ENCODE measurements at regions not wholly inside any gene's neighbourhood (a gene's known extent, or its start where the extent isn't known, plus 50 kb on each side); places are given as distances from the start of the nearest gene placed in this dataset.

DNA sequence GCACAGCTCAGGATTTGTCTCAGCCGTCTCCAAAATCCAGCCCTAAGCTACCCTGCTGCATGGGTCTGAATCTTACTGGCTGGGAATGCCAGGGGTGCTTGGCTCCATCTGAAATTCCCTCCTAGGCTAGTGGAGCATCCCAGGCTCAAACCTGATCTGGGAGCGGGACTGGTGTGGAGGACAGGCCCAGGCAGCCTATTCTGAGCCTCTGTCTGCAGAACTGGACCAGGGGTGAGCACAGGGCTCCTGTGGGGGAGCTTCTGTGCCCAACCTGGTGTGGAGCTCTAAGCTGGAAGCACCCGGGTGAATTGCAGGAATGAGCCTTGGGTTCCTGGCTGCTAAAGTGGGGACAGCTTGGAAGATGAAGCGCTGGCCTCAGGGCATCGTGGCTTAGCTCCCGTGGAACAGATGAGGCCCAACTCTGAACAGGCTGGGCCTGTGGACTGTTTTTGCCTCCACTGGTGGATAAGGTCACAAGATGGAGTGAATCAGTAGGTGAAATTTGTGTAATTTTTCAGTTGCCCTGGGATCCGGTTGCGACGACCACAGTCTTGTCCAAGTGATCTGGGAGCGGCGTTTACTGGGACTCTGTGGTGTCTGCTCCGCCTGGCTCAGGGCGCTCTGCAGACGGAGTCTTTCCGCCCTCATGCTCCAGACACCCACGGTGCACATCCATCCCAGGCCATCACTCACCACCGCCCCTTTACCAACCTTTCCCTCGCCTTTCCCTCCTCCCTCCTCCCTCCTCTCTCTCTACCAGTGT is 79.5 kb downstream of the TEX29 start:
- no peak overlapping the region for H3K4me3 Mint-ChIP-seq
- Histone ChIP-seq H3K4me1 (ENCODE audit: insufficient read depth, low read length) (no peaks in the 10 kb centered on the region), H3K36me3 (ENCODE audit: insufficient read depth, low read length) (no peaks in the 10 kb centered on the region), H3K27me3 (ENCODE audit: insufficient read depth, low read length, poor library complexity, severe bottlenecking) (no peaks in the 10 kb centered on the region), H3K27ac (ENCODE audit: low read depth, low read length) (no peak overlapping the region), H3K9me3 (ENCODE audit: low read length) (no peaks in the 10 kb centered on the region), H3K4me3 (ENCODE audit: low read length) (no peak overlapping the region)
- DNase-seq: no peak
- no peaks in the 10 kb centered on the region for H3K36me3 Mint-ChIP-seq
- H3K27ac Mint-ChIP-seq: no peak overlapping the region
- ChIA-PET POLR2A (no interaction called here), CTCF (no interaction called here)
- peaks cover 2 to 3% of the 10 kb centered on the region in 2 donors for H3K27me3 Mint-ChIP-seq
- no peaks in the 10 kb centered on the region for H3K9me3 Mint-ChIP-seq
- H3K4me1 Mint-ChIP-seq: no peaks in the 10 kb centered on the region

DNA sequence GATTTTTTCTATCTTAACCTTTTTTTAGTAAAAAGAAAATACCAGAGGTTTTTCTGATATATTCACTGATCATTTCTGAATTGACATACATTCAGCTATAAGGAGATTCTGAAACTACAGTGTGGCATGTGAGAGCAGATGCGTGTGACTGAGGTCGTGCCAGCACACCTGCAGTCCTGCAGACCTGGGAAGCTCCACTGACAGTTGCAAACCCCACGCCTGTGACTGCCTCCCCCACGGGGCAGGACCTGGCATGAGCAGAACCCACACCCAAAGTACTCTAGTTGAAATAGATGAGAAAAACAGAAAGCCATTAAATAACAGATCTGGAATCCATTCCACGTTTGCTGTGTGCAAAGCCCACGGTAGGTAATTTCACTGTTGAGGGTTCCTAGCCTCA is 80.7 kb downstream of the TEX29 start:
- ChIA-PET CTCF (interaction anchor here (1.5 kb wide), 1 partner anchor 10 kb away, joined by 3 read pairs; no protein-coding TSS in a partner anchor), POLR2A (no interaction called here)
- Mint-ChIP-seq H3K4me1 (no peaks in the 10 kb centered on the region), H3K9me3 (no peaks in the 10 kb centered on the region), H3K27ac (no peak overlapping the region), H3K36me3 (no peaks in the 10 kb centered on the region), H3K4me3 (no peak overlapping the region), H3K27me3 (peaks cover 2 to 3% of the 10 kb centered on the region in 2 donors)
- no peaks in the 10 kb centered on the region for H3K9me3 ChIP-seq (ENCODE audit: low read length)
- H3K27me3 ChIP-seq (ENCODE audit: insufficient read depth, low read length, poor library complexity, severe bottlenecking): no peaks in the 10 kb centered on the region
- DNase-seq: no peak
- no peak overlapping the region for H3K4me3 ChIP-seq (ENCODE audit: low read length)
- no peaks in the 10 kb centered on the region for H3K4me1 ChIP-seq (ENCODE audit: insufficient read depth, low read length)
- H3K36me3 ChIP-seq (ENCODE audit: insufficient read depth, low read length): no peaks in the 10 kb centered on the region
- H3K27ac ChIP-seq (ENCODE audit: low read depth, low read length): no peak overlapping the region

DNA sequence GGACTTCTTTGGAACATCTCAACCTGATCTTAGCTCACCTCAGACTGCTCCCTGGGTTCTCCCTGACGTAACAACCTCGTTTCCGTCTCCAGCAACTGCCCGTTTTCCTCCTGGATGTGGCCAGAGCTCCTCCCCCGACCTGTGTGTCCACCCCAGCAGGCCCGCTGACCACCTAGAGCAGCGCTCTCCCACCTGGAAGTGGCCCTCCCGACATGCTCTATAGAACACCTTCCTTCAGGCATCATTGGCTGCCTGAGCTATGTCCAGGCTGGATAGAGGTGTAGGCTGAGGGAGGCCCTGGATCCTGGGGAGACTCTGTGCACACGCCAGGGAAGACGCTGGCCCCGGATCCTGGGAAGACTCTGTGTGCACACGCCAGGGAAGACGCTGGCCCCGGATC is 81.3 kb downstream of the TEX29 start:
- H3K27ac ChIP-seq (ENCODE audit: low read depth, low read length): no peak overlapping the region
- no peaks in the 10 kb centered on the region for H3K36me3 ChIP-seq (ENCODE audit: insufficient read depth, low read length)
- Mint-ChIP-seq H3K9me3 (no peaks in the 10 kb centered on the region), H3K4me3 (no peak overlapping the region), H3K4me1 (no peaks in the 10 kb centered on the region), H3K27me3 (peaks cover 3 to 5% of the 10 kb centered on the region in 2 donors), H3K36me3 (no peaks in the 10 kb centered on the region), H3K27ac (no peak overlapping the region)
- DNase-seq: no peak
- H3K4me3 ChIP-seq (ENCODE audit: low read length): no peak overlapping the region
- H3K4me1 ChIP-seq (ENCODE audit: insufficient read depth, low read length): no peaks in the 10 kb centered on the region
- ChIA-PET POLR2A (no interaction called here), CTCF (interaction anchor here (1.5 kb wide), 1 partner anchor 9 kb away, joined by 3 read pairs; no protein-coding TSS in a partner anchor)
- H3K9me3 ChIP-seq (ENCODE audit: low read length): no peaks in the 10 kb centered on the region
- H3K27me3 ChIP-seq (ENCODE audit: insufficient read depth, low read length, poor library complexity, severe bottlenecking): no peaks in the 10 kb centered on the region

DNA sequence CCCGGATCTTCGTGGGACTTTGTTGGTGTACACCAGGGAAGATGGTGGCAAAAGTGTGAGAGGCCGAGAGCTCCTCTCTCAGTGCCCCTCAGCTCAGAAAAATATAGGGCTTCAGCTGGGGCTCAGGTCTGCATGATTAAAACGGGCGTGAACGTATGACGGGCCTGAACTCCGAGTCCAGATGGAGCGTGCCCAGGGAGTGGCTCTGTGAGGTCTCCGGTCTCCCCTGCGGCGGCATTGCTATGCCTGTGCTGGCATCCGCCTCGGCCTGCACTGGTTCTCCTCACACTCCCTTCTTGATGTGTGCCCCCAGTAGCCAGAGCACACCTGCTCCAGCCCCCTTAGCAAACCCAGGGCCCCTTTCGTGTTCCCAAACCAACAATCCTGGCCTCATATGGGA is 82.0 kb downstream of the TEX29 start:
- ChIA-PET CTCF (no interaction called here), POLR2A (no interaction called here)
- Histone ChIP-seq H3K36me3 (ENCODE audit: insufficient read depth, low read length) (no peaks in the 10 kb centered on the region), H3K9me3 (ENCODE audit: low read length) (no peaks in the 10 kb centered on the region), H3K4me3 (ENCODE audit: low read length) (no peak overlapping the region), H3K27me3 (ENCODE audit: insufficient read depth, low read length, poor library complexity, severe bottlenecking) (no peaks in the 10 kb centered on the region), H3K4me1 (ENCODE audit: insufficient read depth, low read length) (no peaks in the 10 kb centered on the region), H3K27ac (ENCODE audit: low read depth, low read length) (no peak overlapping the region)
- no peak overlapping the region for H3K4me3 Mint-ChIP-seq
- H3K27ac Mint-ChIP-seq: no peak overlapping the region
- no peak for DNase-seq
- no peaks in the 10 kb centered on the region for H3K4me1 Mint-ChIP-seq
- peaks cover 3 to 5% of the 10 kb centered on the region in 2 donors for H3K27me3 Mint-ChIP-seq
- no peaks in the 10 kb centered on the region for H3K9me3 Mint-ChIP-seq
- no peaks in the 10 kb centered on the region for H3K36me3 Mint-ChIP-seq

DNA sequence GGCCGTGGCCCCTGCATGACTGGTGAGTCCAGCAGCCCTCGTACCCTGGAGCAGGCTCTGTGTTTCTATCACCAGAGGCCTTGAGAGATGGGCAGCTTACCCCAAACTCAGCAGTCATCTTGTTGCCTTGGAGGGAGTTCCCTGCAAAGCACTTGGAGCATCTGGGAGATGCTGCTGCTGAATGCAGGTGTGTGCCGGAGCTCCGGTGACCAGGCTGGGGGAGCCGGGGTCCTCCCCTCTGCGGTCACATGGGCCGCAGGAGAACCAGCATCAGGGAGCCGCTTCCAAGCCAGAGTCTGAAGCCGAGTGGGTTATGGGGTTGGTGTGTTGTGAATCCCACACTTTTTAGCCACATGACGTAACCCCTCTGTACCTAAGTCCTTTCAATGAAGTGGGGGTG is 82.8 kb downstream of the TEX29 start:
- no peak overlapping the region for H3K4me3 Mint-ChIP-seq
- H3K27ac Mint-ChIP-seq: no peak overlapping the region

DNA sequence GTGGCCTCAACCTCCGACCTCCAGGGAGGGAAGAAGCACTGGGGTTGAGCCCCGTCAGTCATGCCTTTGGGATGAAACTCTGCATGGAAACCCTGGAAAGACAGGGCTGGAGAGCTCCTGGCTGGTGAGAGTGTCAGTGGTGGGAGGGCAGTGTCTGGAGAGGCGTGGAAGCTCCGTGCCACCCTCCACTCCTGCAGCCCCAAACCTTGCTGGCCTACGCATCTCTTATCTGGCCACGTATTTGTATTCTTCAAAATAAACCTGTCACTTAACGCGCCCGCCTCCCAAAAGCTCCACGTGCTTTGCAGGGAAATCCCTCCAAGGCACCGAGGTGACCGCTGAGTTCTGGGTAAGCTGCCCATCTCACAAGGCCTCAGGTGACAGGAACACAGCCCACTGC is 84.3 kb downstream of the TEX29 start:
- H3K27me3 ChIP-seq (ENCODE audit: insufficient read depth, low read length, poor library complexity, severe bottlenecking): no peaks in the 10 kb centered on the region
- Mint-ChIP-seq H3K36me3 (no peaks in the 10 kb centered on the region), H3K4me3 (no peak overlapping the region), H3K4me1 (no peaks in the 10 kb centered on the region), H3K27me3 (peaks cover 4 to 5% of the 10 kb centered on the region in 2 donors), H3K27ac (peak overlapping the region in 1 of 8 donors; percentile 61), H3K9me3 (no peaks in the 10 kb centered on the region)
- H3K9me3 ChIP-seq (ENCODE audit: low read length): no peaks in the 10 kb centered on the region
- ChIA-PET CTCF (interaction anchor here (1.0 kb wide), 1 partner anchor 337 kb away, joined by 3 read pairs; no protein-coding TSS in a partner anchor), POLR2A (no interaction called here)
- no peaks in the 10 kb centered on the region for H3K36me3 ChIP-seq (ENCODE audit: insufficient read depth, low read length)
- no peak for DNase-seq
- no peak overlapping the region for H3K4me3 ChIP-seq (ENCODE audit: low read length)
- no peaks in the 10 kb centered on the region for H3K4me1 ChIP-seq (ENCODE audit: insufficient read depth, low read length)
- H3K27ac ChIP-seq (ENCODE audit: low read depth, low read length): no peak overlapping the region

More for the DNA sequence above, 82.8 kb downstream of the TEX29 start:
- no peaks in the 10 kb centered on the region for H3K36me3 Mint-ChIP-seq
- H3K4me1 ChIP-seq (ENCODE audit: insufficient read depth, low read length): no peaks in the 10 kb centered on the region
- H3K27me3 Mint-ChIP-seq: peaks cover 2 to 5% of the 10 kb centered on the region in 2 donors
- H3K36me3 ChIP-seq (ENCODE audit: insufficient read depth, low read length): no peaks in the 10 kb centered on the region
- DNase-seq: no peak
- CTCF ChIA-PET: no interaction called here
- no peaks in the 10 kb centered on the region for H3K9me3 Mint-ChIP-seq
- POLR2A ChIA-PET: no interaction called here
- no peak overlapping the region for H3K27ac ChIP-seq (ENCODE audit: low read depth, low read length)
- H3K27me3 ChIP-seq (ENCODE audit: insufficient read depth, low read length, poor library complexity, severe bottlenecking): no peaks in the 10 kb centered on the region
- H3K9me3 ChIP-seq (ENCODE audit: low read length): no peaks in the 10 kb centered on the region
- no peaks in the 10 kb centered on the region for H3K4me1 Mint-ChIP-seq
- no peak overlapping the region for H3K4me3 ChIP-seq (ENCODE audit: low read length)

DNA sequence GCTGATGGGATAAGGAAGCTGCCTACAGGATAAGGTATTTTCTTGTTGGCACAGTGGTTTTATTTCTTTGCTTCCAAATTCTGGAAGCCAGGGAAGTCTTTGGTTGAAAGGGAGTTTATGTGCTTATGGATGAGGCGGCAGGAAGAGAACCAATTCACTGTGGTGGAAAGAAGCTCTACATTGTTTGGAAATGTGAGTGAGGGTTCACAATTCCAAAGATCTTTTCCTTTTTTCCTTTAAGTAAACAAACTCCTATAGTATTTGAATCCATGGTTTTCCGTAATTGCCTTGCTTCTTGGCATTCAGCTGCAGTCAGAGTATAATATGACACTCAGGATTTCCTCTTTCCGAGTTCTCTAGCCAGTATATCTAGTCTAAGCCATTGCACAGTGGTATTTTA is 86.2 kb downstream of the TEX29 start:
- H3K4me3 Mint-ChIP-seq: no peak overlapping the region
- no peaks in the 10 kb centered on the region for H3K4me1 Mint-ChIP-seq
- DNase-seq: no peak
- Histone ChIP-seq H3K27me3 (ENCODE audit: insufficient read depth, low read length, poor library complexity, severe bottlenecking) (no peaks in the 10 kb centered on the region), H3K4me1 (ENCODE audit: insufficient read depth, low read length) (no peaks in the 10 kb centered on the region), H3K4me3 (ENCODE audit: low read length) (no peak overlapping the region), H3K27ac (ENCODE audit: low read depth, low read length) (no peak overlapping the region), H3K36me3 (ENCODE audit: insufficient read depth, low read length) (no peaks in the 10 kb centered on the region), H3K9me3 (ENCODE audit: low read length) (no peaks in the 10 kb centered on the region)
- no peaks in the 10 kb centered on the region for H3K9me3 Mint-ChIP-seq
- POLR2A ChIA-PET: no interaction called here
- peaks cover 5 to 7% of the 10 kb centered on the region in 2 donors for H3K27me3 Mint-ChIP-seq
- no peak overlapping the region for H3K27ac Mint-ChIP-seq
- no peaks in the 10 kb centered on the region for H3K36me3 Mint-ChIP-seq
- CTCF ChIA-PET: no interaction called here

DNA sequence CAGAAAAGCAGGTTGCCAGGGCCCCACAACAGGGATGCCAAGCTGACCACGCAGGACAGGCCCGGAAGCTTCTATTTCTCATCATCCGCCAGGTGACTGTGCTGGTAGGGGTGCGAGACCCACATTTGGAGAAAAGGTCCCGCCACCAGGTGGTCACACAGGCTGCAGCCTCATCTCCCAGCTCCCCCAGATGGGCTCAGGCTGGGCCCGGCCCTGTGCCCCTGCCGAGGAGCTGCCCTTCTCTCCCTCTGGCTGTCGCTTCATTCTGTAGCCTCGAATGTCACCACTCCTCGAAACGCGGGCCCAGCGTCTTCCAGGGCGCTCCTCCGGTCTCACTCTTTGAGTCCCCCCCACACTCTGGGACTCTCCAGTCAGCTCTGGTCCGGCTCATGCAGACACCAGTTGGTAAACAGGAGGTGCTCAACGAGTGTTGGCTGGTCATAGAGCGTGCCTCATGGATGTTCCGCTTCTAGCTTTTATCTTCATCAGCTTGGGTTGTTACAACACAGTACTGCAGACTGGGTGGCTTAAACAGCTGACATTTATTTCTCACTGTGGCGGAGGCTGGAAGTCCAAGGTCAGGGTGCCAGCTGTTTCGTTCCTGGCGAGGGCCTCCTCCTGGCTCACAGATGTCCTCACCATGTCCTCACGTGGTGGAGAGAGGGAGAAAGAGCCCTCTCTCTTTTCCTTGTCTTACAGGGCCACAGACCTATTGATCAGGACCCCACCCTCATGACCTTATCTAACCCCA is 87.1 kb downstream of the TEX29 start:
- Mint-ChIP-seq H3K4me1 (no peaks in the 10 kb centered on the region), H3K4me3 (peak overlapping the region in 1 of 7 donors; percentile 66), H3K27me3 (peaks cover 7 to 9% of the 10 kb centered on the region in 2 donors), H3K9me3 (no peaks in the 10 kb centered on the region), H3K36me3 (no peaks in the 10 kb centered on the region), H3K27ac (no peak overlapping the region)
- Histone ChIP-seq H3K36me3 (ENCODE audit: insufficient read depth, low read length) (no peaks in the 10 kb centered on the region), H3K27ac (ENCODE audit: low read depth, low read length) (no peak overlapping the region), H3K4me3 (ENCODE audit: low read length) (no peak overlapping the region), H3K27me3 (ENCODE audit: insufficient read depth, low read length, poor library complexity, severe bottlenecking) (no peaks in the 10 kb centered on the region), H3K9me3 (ENCODE audit: low read length) (no peaks in the 10 kb centered on the region), H3K4me1 (ENCODE audit: insufficient read depth, low read length) (no peaks in the 10 kb centered on the region)
- no peak for DNase-seq
- ChIA-PET POLR2A (no interaction called here), CTCF (no interaction called here)
